NOMO-1 treated with DMSO at 0.1 percent for 48 hours (cell line): ENCODE measurements at regions not wholly inside any gene's neighbourhood (a gene's known extent, or its start where the extent isn't known, plus 50 kb on each side); places are given as distances from the start of the nearest gene placed in this dataset.

Experiments used
- DNase-seq: peaks from one replicate; lab custom pipeline; 2025; ENCODE audit not compliant: unreplicated experiment; lab: John Stamatoyannopoulos, UW

DNA sequence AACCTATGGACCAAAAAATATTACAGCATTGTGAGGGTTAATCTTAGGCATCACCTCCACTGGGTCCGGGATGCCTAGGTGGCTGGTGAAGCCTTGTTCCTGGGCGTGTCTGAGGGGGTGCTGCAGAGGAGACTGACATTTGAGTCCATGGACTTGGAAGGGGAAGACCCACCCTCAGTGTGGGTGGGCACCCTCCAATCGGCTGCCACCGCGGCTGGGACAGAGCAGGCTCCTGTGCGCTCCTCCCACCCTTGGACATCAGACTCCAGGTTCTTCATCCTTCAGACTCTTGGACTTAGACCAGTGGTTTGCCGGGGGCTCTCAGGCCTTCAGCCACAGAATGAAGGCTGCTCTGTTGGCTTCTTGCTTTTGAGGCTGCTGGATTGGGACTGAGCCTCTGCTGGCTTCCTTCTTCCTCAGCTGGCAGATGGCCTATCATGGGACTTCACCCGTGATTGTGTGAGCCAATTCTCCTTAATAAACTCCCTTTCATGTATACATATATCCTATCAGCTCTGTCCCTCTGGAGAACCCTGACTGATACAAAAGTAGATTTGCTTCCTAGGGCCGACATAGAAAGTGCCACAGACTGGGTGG is 113.1 kb downstream of the TTLL2 start:
- DNase-seq, result no peak

DNA sequence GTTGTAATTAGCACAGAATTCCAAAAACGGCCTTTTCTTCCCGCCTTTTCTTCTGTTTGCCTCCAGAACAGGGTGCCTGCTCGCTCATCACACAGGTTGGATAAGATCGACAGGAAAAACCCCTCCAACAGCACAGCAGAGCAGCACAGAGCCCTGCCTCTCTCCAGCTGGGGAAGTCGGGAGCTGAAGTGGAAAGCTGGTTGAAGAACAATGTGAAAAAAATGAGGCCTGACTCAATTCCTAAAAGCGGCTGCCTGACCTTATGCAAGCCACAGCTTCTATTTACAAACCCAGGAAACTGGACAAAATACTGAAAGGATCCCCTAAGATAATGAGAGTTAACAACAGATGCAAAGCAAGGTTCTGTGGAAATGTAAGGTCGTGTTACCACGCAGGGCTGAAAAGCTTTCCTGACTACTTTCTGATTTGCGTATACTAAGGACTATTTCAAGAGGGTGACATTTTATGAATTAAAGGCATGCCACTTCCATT is 116.9 kb downstream of the TTLL2 start:
- no peak for DNase-seq

GRCh38 chr6:167442245-167442644 is 117.4 kb downstream of the TTLL2 start:
- no peak for DNase-seq

- DNase-seq, result no peak
These were observed 118.2 kb downstream of the TTLL2 start for GRCh38 chr6:167442796-167443680.

DNA sequence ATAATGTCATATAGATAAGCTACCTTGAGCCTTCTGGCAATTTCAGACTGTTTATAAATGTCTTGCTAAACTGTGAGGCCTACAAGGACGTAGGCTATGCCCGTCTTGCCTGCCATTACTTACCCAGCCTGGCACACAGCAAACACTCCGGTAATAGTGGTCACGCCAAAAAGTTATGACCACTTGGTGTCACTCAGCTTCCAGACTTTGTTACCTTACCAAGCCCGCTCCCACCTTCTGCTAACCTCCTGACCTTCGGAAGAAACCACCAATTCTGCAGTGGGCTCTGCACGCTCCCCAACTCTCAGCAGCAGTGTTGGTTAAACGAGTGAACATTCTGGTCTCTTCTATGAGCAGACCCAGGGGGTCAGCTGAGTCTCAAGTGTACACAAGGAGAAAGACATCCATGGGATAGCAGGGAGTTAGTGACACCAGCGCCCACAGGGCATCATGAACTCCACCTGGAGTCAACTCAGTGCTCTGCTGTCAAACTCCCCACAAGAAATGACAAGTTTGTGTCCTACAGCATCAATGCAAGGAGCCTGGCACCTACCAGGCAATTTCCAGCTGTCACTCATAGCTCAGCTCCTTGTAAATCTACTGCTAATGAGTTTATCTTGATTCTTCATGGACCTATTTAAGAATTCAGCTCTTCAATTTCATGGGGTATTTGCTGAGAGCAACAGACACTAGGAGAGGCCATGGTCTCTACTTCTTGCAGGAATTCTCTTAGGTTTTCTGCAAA is 119.9 kb downstream of the TTLL2 start:
- DNase-seq, result no peak

DNA sequence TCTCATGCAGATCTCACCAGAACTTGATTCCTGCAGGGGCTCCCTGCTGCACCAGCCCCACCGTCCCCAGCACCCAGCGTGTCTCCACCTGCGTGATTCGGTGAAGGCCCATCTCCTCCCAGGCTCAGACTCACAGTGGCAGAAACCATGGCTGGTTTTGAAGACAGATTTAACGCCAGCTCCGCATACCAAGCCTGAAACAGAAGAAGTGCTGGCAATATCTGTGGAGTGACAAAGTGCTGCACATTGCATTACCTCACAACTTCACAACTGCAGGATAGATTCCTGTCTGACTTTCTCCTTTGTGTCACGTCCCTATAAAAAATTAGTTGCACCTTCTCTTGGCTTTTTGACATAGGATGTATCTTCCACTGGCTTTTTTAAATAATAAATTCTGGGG is 120.7 kb downstream of the TTLL2 start:
- no peak for DNase-seq

DNA sequence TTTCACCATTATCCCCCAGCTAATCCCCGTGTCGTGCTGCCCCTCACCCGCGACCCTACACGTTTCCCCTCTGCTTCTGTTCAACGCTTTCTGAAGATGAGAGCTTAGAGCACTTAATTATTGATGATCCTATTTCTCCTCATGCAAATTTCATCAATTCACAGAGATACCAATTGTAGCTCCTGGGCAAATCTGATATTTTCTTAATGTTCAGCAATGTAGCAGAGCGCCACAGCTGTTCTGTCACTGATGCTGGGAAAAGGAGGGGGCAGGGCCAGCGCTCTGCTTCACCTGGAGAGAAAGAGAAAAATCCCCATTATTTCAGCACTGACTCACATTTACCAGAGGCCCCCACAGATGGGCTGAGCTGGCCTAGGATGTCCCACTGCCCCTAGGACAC is 121.2 kb downstream of the TTLL2 start:
- no peak for DNase-seq

DNA sequence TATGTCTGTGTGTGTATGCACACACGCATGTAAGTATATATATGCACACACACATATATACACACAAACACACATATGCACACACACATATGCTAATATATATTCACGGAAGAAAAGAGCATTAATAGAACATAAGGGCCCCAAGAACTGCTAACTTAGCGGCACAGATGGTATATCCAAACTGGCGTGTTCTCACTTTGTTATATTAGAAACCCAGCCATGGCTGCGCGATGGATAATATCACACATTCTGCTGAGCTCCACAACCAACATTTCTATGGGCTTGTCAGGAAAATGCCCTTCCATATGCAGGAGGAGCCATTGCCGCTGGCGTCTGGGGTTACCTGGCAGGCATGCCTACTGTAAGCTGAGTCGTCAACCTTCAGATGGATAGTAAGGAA is 122.1 kb downstream of the TTLL2 start:
- DNase-seq, result no peak

DNA sequence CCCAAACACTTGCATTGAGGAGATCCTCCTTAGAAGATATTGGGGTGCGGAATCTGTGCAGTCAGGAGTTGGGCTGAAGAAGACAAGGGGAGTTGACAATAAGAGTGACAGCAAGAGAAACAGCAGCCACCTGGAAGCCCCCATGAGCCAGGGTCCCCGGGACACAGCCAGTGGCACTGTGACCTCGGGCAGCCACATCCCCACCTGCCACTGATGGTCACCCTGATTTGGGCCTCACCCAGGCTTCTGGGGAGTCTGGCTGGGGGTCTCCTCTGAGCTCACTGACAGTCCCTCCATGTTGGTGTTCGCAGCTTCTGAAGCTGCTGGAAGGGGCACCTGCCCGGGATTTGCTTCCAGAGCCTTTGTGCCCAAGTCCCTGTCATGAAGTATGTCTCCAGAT is 123.5 kb downstream of the TTLL2 start:
- no peak for DNase-seq

- no peak for DNase-seq
These were observed 124.4 kb downstream of the TTLL2 start for GRCh38 chr6:167449094-167449861.

- no peak for DNase-seq
These were observed 125.7 kb downstream of the TTLL2 start for GRCh38 chr6:167450626-167451025.

GRCh38 chr6:167452338-167453081 is 127.6 kb downstream of the TTLL2 start:
- DNase-seq, result no peak

DNA sequence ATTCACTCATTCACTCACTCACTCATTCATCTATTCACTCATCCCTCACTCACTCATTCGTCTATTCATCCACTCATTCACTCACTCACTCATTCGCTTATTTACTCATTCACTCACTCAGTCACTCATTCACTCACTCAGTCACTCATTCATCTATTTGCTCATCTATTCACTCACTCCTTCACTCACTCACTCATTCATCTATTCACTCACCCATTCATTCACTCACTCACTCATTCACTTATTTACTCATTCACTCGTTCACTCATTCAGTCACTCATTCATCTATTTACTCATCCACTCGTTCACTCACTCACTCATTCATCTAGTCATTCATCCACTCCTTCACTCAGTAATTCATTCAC is 128.2 kb downstream of the TTLL2 start:
- DNase-seq, result no peak

- no peak for DNase-seq
These were observed 129.1 kb downstream of the TTLL2 start for GRCh38 chr6:167454003-167454402.

GRCh38 chr6:167455371-167455770 is 130.5 kb downstream of the TTLL2 start:
- DNase-seq, result no peak

GRCh38 chr6:167462514-167463312 is 137.8 kb downstream of the TTLL2 start:
- no peak for DNase-seq

GRCh38 chr6:167464177-167464576 is 139.3 kb downstream of the TTLL2 start:
- no peak for DNase-seq

DNA sequence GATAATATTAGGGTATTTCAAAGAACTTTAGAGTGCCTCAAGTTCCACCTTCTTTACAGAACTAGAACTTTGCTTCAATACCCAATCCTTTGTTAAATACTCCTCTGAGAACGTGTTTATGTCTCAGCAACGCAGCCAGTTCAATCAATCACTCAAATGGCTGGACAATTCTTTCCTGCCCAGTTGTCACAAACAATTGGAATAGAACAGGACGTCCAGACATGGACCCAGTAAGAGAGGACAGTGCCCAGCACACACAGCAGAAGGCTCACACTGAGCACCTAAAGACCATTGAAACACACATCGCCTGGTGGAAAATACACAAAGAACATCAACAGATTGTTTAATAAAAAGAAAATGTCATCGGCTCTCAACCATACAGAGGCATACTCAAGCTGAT is 140.6 kb downstream of the TTLL2 start:
- no peak for DNase-seq

GRCh38 chr6:167467282-167467681 is 142.4 kb downstream of the TTLL2 start:
- DNase-seq, result no peak
